K562 (cell line): ENCODE measurements at regions not wholly inside any gene's neighbourhood (a gene's known extent, or its start where the extent isn't known, plus 50 kb on each side); places are given as distances from the start of the nearest gene placed in this dataset.

ENCODE experiments used
- EGR1 ChIP-seq: fragments of 450-650 bp; conservative IDR thresholded peaks from 2 replicates; pipeline ENCODE4 v1.6.1; 2017; ENCODE audit warnings: mild to moderate bottlenecking
- FOXO4 ChIP-seq: fragments of 450-650 bp; formaldehyde crosslinking; IDR thresholded peaks from 2 replicates; pipeline ENCODE4 v1.4.0; 2020; ENCODE audit warnings: mild to moderate bottlenecking, moderate library complexity
- MAZ ChIP-seq, 2 experiments: fragments of 450-650 bp in 1 of 2; sonication (generic) in 1 of 2; formaldehyde crosslinking; IDR thresholded peaks in 1 of 2; conservative IDR thresholded peaks in 1 of 2; 2 replicates each; pipeline versions ENCODE4 v1.4.0 to v1.5.0; 2020; ENCODE audit warnings: mild to moderate bottlenecking in 1 of 2, missing genetic modification reagents in 1 of 2
- MED1 ChIP-seq: sonication (generic); formaldehyde crosslinking; IDR thresholded peaks from 2 replicates; pipeline ENCODE4 v1.8.1; 2023; ENCODE audit warnings: missing genetic modification reagents, borderline replicate concordance
- NFIX ChIP-seq: fragments of 250-450 bp; sonication (Bioruptor Pico); IDR thresholded peaks from 2 replicates; pipeline ENCODE4 v1.4.0; 2020; ENCODE audit warnings: low read depth, mild to moderate bottlenecking, moderate library complexity
- REST ChIP-seq, 2 experiments: fragments of 450-650 bp; formaldehyde crosslinking in 1 of 2; IDR thresholded peaks; 2 replicates each; pipeline versions ENCODE4 v1.4.0 to v1.6.1; 2014 to 2020; ENCODE audit warnings: mild to moderate bottlenecking in 2 of 2, borderline replicate concordance in 1 of 2, low read depth in 1 of 2
- TARDBP ChIP-seq: fragments of 450-650 bp; IDR thresholded peaks from 2 replicates; pipeline ENCODE4 v1.6.1; 2016
- ZBTB2 ChIP-seq: fragments of 450-650 bp; IDR thresholded peaks from 2 replicates; pipeline ENCODE4 v1.6.1; 2016; ENCODE audit warnings: antibody characterized with exemption
- ZC3H4 ChIP-seq: sonication (generic); formaldehyde crosslinking; IDR thresholded peaks from 2 replicates; pipeline ENCODE4 v1.9.0; 2021; ENCODE audit warnings: missing genetic modification reagents, borderline replicate concordance
- ZNF764 ChIP-seq: fragments of 250-450 bp; sonication (Bioruptor Pico); IDR thresholded peaks from 2 replicates; pipeline ENCODE4 v1.4.0; 2020; ENCODE audit warnings: low read depth, mild to moderate bottlenecking, moderate library complexity
- TF ChIP-seq, protein P1 (sequence below), 2 experiments: fragments of 450-650 bp in 1 of 2; IDR thresholded peaks; 2 replicates each; pipeline ENCODE4 v1.6.1; 2011 to 2017; ENCODE audit warnings: low read depth in 2 of 2, antibody characterized with exemption in 1 of 2, borderline replicate concordance in 1 of 2, low read length in 1 of 2, mild to moderate bottlenecking in 1 of 2, mixed read lengths in 1 of 2; ENCODE audit not compliant: control insufficient read depth in 1 of 2

DNA sequence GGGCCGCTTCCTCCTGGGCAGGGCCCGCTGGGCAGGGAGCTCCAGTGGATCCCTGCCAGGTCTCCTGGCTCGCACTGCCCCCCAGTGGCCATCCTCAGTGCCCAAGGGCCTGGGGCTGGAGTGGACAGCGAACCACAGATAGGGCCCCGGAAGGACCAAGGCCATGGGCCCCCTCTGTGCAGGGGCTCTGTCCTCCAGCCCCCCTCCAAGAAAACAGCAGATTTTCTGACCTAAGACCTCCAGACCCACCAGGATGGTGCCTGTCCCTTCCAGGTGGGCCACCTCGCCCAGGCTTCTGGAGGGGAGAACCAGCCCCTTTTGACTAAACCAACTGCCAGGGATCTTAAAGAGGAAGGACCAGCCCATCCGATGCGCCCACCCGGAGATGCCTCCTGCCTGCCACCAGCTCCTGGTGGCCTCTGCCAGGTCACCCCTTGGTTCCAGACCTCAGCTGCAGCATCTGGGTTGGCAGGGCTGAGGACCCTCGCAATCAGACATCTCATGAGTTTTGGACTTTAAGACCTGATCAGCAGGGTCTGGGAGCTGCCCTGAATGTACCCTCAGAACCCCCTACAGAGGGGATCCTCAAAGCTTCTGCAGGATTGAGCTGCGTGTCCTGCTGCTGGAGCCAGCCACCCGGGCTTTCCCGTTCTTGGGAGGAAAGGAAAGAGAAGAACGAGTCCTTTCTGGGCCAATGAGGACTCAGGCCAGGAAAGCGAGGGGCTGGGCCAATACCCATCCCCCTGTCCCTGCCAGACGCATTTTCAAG lies 325.8 kb upstream of the DIO3 start (continued):
- TF ChIP-seq REST (IDR thresholded peaks at IDR 0.05; ENCODE audit: borderline replicate concordance) (peak; percentile 65), REST (CRISPR knock-in tag; IDR thresholded peaks at IDR 0.05; ENCODE audit: low read depth) (no peak), MED1 (no peak), NFIX (CRISPR knock-in tag) (no peak), ZNF764 (CRISPR knock-in tag) (no peak), FOXO4 (CRISPR knock-in tag) (no peak), EGR1 (no peak), ZBTB2 (no peak), TARDBP (no peak), ZC3H4 (CRISPR knock-in tag) (no peak), MAZ (CRISPR knock-in tag; conservative IDR thresholded peaks at IDR 0.05 in 1 of 2, IDR thresholded peaks at IDR 0.05 in 1 of 2) (peak in 1 of 2 experiments; percentile 62; a peak in 1 of 4 replicates)
- TF ChIP-seq, protein P1, sequence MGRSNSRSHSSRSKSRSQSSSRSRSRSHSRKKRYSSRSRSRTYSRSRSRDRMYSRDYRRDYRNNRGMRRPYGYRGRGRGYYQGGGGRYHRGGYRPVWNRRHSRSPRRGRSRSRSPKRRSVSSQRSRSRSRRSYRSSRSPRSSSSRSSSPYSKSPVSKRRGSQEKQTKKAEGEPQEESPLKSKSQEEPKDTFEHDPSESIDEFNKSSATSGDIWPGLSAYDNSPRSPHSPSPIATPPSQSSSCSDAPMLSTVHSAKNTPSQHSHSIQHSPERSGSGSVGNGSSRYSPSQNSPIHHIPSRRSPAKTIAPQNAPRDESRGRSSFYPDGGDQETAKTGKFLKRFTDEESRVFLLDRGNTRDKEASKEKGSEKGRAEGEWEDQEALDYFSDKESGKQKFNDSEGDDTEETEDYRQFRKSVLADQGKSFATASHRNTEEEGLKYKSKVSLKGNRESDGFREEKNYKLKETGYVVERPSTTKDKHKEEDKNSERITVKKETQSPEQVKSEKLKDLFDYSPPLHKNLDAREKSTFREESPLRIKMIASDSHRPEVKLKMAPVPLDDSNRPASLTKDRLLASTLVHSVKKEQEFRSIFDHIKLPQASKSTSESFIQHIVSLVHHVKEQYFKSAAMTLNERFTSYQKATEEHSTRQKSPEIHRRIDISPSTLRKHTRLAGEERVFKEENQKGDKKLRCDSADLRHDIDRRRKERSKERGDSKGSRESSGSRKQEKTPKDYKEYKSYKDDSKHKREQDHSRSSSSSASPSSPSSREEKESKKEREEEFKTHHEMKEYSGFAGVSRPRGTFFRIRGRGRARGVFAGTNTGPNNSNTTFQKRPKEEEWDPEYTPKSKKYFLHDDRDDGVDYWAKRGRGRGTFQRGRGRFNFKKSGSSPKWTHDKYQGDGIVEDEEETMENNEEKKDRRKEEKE (IDR thresholded peaks at IDR 0.05; ENCODE audit: borderline replicate concordance in 1 of 2, control insufficient read depth in 1 of 2, low read depth in 2 of 2, low read length in 1 of 2), result no peak
